Memory B cell (primary cell): ENCODE measurements at regions not wholly inside any gene's neighbourhood (a gene's known extent, or its start where the extent isn't known, plus 50 kb on each side); places are given as distances from the start of the nearest gene placed in this dataset.
"Not testable (repeated sequence)": the region's sequence is repeated elsewhere in the genome, so short reads cannot be mapped to it uniquely, and the experiment has no call there.

Experiments
- ATAC-seq: fragments of 150-1000 bp; cut with Tn5 transposase; 2 replicates; pipeline ENCODE4 v1.10.0; 2021; ENCODE audit warnings: low read depth, mild to moderate bottlenecking, moderate library complexity
- DNase-seq, 2 donors: peaks; one replicate each; pipeline ENCODE4 v3.0.0; 2022; ENCODE audit warnings: low spot score in 2 of 2
- H3K27ac Mint-ChIP-seq: one replicate; pipeline ENCODE4 v1.8.0; 2022; ENCODE audit warnings: mild to moderate bottlenecking, moderate library complexity, mixed read lengths
- H3K27me3 Mint-ChIP-seq: one replicate; pipeline ENCODE4 v1.8.0; 2022; ENCODE audit warnings: mixed read lengths
- H3K36me3 Mint-ChIP-seq: one replicate; pipeline ENCODE4 v1.8.0; 2022; ENCODE audit warnings: mild to moderate bottlenecking, mixed read lengths
- H3K4me1 Mint-ChIP-seq: one replicate; pipeline ENCODE4 v1.8.0; 2022; ENCODE audit warnings: mixed read lengths
- H3K4me3 Mint-ChIP-seq: one replicate; pipeline ENCODE4 v1.8.0; 2022; ENCODE audit warnings: mild to moderate bottlenecking, moderate library complexity, mixed read lengths
- H3K9me3 Mint-ChIP-seq: one replicate; pipeline ENCODE4 v1.8.0; 2022; ENCODE audit warnings: mixed read lengths

DNA sequence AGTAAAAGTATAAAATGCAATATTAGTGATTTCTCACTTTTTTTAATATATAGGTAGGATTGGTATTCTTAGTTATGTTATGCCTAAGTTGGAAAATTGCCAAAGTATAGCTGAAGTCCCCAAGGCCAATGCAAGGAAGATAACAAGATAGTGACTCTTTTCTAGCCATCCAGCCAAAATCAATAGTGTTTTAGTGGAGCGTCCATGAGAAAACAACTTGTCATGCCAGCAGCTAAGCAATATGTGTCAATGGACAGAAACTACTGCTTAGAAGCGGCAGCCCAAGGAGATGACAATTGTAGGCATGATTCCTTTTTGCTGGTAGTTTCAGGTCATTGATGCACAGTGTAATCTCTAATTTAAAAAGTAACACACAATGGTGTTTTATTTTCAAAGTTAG is 1444.6 kb downstream of the SUCLG1 start:
- no peaks in the 10 kb centered on the region for H3K36me3 Mint-ChIP-seq
- H3K27ac Mint-ChIP-seq, result no peak overlapping the region
- H3K4me3 Mint-ChIP-seq, result no peak overlapping the region
- H3K9me3 Mint-ChIP-seq, result peaks cover 4% of the 10 kb centered on the region
- no peak for ATAC-seq
- no peaks in the 10 kb centered on the region for H3K27me3 Mint-ChIP-seq
- DNase-seq, result no peak
- H3K4me1 Mint-ChIP-seq, result no peaks in the 10 kb centered on the region

DNA sequence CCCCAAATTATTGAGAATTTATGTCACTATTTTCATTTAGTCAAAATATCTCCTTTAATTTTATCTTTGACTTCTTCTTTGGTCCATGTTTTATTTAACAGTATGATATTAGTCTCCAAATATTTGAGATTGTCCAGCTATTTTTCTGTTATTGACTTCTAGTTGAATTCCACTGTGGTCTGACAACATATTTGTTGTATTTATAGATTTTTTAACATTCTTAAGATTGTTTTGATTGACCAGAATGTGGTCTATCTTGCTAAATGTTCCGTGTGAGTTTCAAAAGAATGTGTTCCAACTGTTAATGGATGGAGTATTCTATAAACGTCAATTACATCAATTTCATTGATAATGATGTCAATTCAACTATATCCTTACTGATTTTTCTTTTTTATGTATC is 1452.1 kb downstream of the SUCLG1 start:
- H3K36me3 Mint-ChIP-seq, result no peaks in the 10 kb centered on the region

DNA sequence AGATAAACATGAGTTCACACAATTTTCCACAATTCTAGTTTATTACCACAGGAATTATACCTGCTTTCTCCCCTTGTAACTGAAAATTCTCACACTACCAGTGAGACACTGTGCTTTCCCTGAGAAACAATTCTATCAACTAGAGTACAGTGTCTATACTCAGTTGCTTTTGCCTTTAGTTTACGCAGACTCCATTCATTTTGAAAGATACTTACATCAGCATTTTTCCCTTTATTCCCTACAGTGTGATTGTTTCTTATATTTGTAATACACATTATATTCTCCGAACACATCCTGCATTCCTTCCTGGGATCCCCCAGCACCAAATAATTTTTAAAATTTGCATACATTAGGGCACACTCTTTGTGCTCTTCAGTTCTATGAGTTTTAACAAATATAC is 1455.5 kb downstream of the SUCLG1 start:
- Mint-ChIP-seq H3K27ac (no peak overlapping the region), H3K4me3 (no peak overlapping the region), H3K27me3 (no peaks in the 10 kb centered on the region), H3K9me3 (peaks cover 6% of the 10 kb centered on the region), H3K36me3 (no peaks in the 10 kb centered on the region), H3K4me1 (no peaks in the 10 kb centered on the region)
- DNase-seq (no peak), ATAC-seq (no peak)

More for the DNA sequence above, 1452.1 kb downstream of the SUCLG1 start:
- no peak overlapping the region for H3K27ac Mint-ChIP-seq
- DNase-seq, result no peak
- no peaks in the 10 kb centered on the region for H3K27me3 Mint-ChIP-seq
- H3K4me1 Mint-ChIP-seq, result no peaks in the 10 kb centered on the region
- ATAC-seq, result no peak
- H3K4me3 Mint-ChIP-seq, result no peak overlapping the region
- H3K9me3 Mint-ChIP-seq, result no peaks in the 10 kb centered on the region

DNA sequence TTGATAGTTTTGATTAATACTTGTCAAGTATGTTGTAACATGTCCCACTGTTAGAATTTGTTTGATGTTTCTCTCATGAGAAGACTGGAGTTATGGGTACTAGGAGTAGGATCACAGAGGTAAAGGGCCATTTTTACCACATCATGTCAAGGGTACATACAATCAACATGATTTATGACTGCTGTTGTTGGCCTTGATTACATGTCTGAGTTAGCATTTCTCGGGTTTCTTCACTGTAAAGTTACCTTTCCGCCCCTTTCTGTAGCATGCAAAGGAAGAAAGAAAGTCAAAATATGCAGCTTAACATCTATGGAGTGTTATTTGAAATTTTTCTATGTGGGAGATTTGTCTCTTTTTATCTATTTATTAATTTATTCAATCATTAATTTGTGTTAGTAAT is 1456.4 kb downstream of the SUCLG1 start:
- H3K27me3 Mint-ChIP-seq, result no peaks in the 10 kb centered on the region
- DNase-seq, result no peak
- no peaks in the 10 kb centered on the region for H3K4me1 Mint-ChIP-seq
- no peak overlapping the region for H3K27ac Mint-ChIP-seq
- no peak overlapping the region for H3K4me3 Mint-ChIP-seq
- ATAC-seq, result no peak
- no peaks in the 10 kb centered on the region for H3K36me3 Mint-ChIP-seq
- H3K9me3 Mint-ChIP-seq, result peaks cover 6% of the 10 kb centered on the region

DNA sequence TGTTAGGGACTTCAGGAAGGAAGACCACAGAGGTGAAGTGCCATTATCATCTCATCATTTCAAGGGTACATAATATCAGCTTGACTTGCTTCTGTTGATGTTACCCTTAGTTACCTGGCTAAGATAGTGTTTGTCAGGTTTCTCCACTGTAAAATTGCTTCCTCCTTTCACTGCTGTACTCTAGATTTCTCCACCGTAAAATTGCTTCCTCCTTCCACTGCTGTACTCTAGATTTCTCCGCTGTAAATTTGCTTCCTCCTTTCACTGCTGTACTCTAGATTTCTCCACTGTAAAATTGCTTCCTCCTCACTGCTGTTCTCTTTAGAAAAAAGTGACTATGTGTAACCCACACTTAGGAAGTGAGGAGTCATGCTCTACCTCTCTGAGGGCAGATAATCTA is 1460.3 kb downstream of the SUCLG1 start:
- no peak for DNase-seq
- ATAC-seq, result no peak
- H3K27ac Mint-ChIP-seq, result no peak overlapping the region
- H3K4me3 Mint-ChIP-seq, result no peak overlapping the region
- no peaks in the 10 kb centered on the region for H3K36me3 Mint-ChIP-seq
- H3K27me3 Mint-ChIP-seq, result no peaks in the 10 kb centered on the region
- H3K9me3 Mint-ChIP-seq, result peaks cover 6% of the 10 kb centered on the region
- no peaks in the 10 kb centered on the region for H3K4me1 Mint-ChIP-seq

DNA sequence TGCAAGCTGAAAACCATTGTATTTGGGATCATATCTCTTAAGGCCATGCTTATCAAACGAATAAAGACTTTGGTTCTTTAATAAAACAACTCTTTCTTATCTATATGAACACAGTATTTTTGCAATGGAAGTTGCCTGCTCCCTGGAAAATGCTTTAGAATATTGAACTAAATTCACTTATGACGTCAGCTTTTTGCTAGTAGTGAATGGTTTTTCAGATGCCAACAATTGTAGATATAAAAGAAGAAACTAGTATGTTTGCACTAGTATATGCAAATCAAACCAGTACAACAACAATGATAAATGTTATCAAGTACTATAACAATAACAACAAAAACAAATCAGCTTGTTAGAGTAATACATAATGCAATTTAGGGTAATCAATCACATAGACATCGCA is 1462.9 kb downstream of the SUCLG1 start:
- H3K4me1 Mint-ChIP-seq, result no peaks in the 10 kb centered on the region
- no peak overlapping the region for H3K27ac Mint-ChIP-seq
- DNase-seq, result no peak
- peaks cover 8% of the 10 kb centered on the region for H3K9me3 Mint-ChIP-seq
- H3K36me3 Mint-ChIP-seq, result no peaks in the 10 kb centered on the region
- H3K27me3 Mint-ChIP-seq, result no peaks in the 10 kb centered on the region
- no peak for ATAC-seq
- H3K4me3 Mint-ChIP-seq, result no peak overlapping the region

DNA sequence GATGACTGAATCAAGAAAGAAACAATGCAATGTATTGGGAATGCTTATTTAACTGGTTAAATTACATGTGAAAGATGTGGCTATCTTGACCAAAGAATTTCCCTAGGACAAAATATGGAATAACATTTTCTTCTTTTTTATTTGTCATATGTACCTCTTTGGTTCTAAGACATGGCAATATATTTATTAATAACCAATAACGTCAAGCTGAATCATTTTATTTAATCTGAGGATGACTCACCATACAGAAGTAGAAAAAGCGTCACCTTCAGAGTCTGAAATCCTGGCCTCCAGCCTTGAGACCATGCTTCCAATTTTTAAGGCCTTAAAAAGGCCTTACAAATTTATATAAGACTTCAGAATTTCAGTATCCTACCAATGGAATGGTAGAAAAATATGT is 1464.9 kb downstream of the SUCLG1 start:
- Mint-ChIP-seq H3K27ac (no peak overlapping the region), H3K27me3 (no peaks in the 10 kb centered on the region), H3K4me1 (no peaks in the 10 kb centered on the region), H3K36me3 (no peaks in the 10 kb centered on the region), H3K9me3 (peaks cover 5% of the 10 kb centered on the region), H3K4me3 (no peak overlapping the region)
- DNase-seq, result no peak
- ATAC-seq, result no peak

DNA sequence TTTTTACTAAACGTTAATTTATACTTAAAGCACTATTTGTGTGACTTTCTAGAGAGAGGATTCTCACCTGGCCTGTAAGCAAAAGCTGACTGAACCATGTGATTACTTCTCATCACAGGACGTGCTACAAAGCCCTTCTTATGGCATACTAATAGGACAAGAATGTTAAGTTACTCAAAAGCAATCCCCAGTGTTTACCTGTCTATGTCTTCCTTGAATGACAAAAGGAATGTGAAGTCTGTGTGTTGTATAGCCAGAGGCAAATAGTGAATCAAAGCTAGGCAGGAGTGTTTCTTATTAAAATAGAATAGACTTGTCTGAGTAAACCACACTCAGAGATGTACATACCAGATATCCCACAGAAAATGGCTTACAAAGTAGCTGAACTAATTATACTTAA is 1465.5 kb downstream of the SUCLG1 start:
- ATAC-seq, result no peak
- peaks cover 3% of the 10 kb centered on the region for H3K9me3 Mint-ChIP-seq
- H3K27me3 Mint-ChIP-seq, result no peaks in the 10 kb centered on the region
- no peaks in the 10 kb centered on the region for H3K36me3 Mint-ChIP-seq
- H3K27ac Mint-ChIP-seq, result no peak overlapping the region
- no peak for DNase-seq
- H3K4me1 Mint-ChIP-seq, result no peaks in the 10 kb centered on the region
- no peak overlapping the region for H3K4me3 Mint-ChIP-seq

DNA sequence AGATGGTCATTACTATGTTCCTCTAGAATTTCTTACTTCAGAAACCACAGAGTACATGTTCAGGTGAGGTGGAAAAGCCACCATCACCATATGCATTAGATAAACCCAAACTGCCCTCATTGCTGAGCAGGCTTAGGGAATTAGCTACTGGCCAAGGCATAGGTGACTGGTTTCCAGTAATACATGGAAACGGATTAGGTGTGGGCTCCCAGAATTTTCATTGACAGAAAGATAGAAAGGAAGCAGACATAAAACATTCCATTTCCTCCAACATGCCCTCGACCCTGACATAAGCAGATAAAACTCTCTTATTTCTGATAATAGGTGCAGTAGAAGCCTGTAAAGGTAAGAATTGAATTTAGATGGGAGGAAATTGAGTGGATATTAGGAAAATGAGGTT is 1466.1 kb downstream of the SUCLG1 start:
- no peak for DNase-seq
- Mint-ChIP-seq H3K27ac (no peak overlapping the region), H3K9me3 (peaks cover 3% of the 10 kb centered on the region), H3K36me3 (no peaks in the 10 kb centered on the region), H3K4me1 (no peaks in the 10 kb centered on the region), H3K4me3 (no peak overlapping the region), H3K27me3 (no peaks in the 10 kb centered on the region)
- no peak for ATAC-seq

DNA sequence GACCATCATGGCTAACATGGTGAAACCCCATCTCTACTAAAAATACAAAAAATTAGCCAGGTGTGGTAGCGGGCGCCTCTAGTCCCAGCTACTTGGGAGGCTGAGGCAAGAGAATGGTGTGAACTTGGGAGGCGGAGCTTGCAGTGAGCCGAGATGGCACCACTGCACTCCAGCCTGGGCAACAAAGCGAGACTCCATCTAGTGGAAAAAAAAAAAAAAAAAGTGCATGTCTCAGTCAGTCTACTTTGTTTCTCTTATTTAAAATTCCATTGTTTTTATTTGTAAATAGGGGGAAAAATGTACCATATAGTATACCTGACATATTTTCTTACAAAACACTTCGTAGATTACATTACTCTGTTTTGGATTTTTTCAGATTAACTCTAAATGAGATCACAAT is 1471.4 kb downstream of the SUCLG1 start:
- not testable (repeated sequence) for H3K27ac Mint-ChIP-seq

DNA sequence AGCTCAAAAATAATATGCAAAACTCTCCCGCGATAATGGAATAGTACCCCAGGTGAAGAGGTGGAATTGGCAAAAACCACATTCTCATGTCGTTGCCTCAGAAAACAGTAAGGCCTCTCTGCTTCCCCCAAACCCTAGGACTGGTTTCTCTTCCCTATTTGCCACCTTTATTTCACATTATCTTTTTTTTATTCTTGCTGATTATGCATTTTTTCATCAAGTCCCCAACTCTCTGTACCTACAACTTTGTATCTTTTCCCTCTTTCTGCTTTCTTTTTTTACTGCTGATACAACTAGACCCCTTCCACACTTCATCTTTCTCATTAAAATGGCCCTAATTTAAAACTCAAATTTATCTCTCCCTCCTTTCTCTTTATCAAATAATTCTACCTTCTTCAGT is 1472.2 kb downstream of the SUCLG1 start:
- no peak overlapping the region for H3K4me3 Mint-ChIP-seq
- no peak for DNase-seq
- H3K27ac Mint-ChIP-seq, result no peak overlapping the region
- no peaks in the 10 kb centered on the region for H3K4me1 Mint-ChIP-seq
- no peak for ATAC-seq
- H3K27me3 Mint-ChIP-seq, result no peaks in the 10 kb centered on the region
- H3K36me3 Mint-ChIP-seq, result no peaks in the 10 kb centered on the region
- H3K9me3 Mint-ChIP-seq, result peaks cover 5% of the 10 kb centered on the region

More for the DNA sequence above, 1471.4 kb downstream of the SUCLG1 start:
- H3K4me1 Mint-ChIP-seq, DNase-seq, H3K9me3 Mint-ChIP-seq, ATAC-seq, H3K36me3 Mint-ChIP-seq, H3K4me3 Mint-ChIP-seq, H3K27me3 Mint-ChIP-seq: not testable (repeated sequence)

DNA sequence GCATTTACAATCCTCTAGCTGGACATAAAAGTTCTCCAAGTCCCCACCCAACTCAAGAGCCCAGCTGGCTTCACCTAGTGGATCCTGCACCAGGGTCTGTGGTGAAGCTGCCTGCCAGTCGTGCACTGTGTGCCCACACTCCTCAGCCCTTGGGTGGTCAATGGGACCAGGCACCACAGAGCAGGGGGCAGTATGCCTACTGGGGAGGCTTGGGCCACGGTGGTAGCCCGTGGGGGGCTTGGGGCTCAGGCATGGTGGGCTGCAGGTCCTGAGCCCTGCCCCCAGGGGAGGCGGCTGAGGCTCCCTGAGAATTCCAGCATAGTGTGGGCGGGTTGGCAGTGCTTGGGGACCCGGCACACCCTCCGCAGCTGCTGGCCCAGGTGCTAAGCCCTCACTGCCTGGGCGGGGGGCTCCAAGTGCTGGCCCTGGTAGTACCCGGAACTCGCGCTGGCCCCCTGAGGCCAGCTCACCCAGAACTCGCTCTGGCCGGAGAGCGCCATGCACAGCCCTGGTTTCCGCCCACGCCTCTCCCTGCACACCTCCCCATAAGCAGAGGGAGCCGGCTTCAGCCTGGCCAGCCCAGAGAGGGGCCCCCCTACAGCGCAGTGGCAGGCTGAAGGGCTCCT is 1473.4 kb downstream of the SUCLG1 start:
- H3K4me3 Mint-ChIP-seq, result no peak overlapping the region
- H3K27me3 Mint-ChIP-seq, result no peaks in the 10 kb centered on the region
- peaks cover 5% of the 10 kb centered on the region for H3K9me3 Mint-ChIP-seq
- H3K4me1 Mint-ChIP-seq, result no peaks in the 10 kb centered on the region
- H3K36me3 Mint-ChIP-seq, result no peaks in the 10 kb centered on the region
- DNase-seq (no peak), ATAC-seq (no peak)
- H3K27ac Mint-ChIP-seq, result no peak overlapping the region

DNA sequence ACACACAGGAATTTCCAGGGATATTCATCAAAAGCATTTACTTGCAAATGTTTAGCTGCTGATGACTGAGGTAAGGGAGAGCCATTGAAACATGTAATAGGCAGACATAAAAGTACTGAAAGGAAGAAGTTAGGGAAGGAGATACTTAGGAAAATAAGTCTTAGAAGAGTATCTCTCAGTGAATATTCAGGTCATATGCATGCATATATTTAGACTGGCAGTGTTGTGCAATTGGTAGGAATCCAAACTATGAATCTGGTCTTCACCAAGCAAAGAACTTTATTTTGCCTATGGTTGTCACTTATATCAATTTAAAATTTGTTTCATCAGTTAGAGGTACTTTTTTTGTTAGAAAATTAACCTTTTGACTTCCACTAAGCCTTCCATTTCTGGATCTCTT is 1490.7 kb downstream of the SUCLG1 start:
- ATAC-seq, result no peak
- Mint-ChIP-seq H3K4me1 (no peaks in the 10 kb centered on the region), H3K27me3 (no peaks in the 10 kb centered on the region), H3K36me3 (no peaks in the 10 kb centered on the region), H3K4me3 (no peak overlapping the region), H3K9me3 (peaks cover 8% of the 10 kb centered on the region), H3K27ac (no peak overlapping the region)
- no peak for DNase-seq

DNA sequence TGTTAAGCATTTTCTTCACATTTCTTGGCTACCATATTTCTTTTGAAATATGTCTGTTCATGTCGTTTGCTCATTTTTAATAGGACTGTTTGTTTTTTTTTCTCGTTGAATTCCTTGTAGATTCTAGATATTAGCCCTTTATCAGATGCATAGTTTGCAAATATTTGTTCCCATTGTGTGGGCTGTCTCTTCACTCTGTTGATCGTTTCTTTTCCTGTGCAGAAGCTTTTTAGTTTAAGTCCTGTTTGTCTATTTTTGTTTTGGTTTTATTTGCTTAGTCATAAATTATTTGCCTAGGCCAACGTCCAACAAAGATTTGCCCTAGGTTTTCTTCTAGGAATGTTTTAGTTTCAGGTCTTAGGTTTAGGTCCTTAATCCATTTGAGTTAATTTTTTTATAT is 1494.7 kb downstream of the SUCLG1 start:
- H3K27me3 Mint-ChIP-seq, result no peaks in the 10 kb centered on the region
- H3K4me3 Mint-ChIP-seq, result no peak overlapping the region
- H3K9me3 Mint-ChIP-seq, result peaks cover 8% of the 10 kb centered on the region
- no peaks in the 10 kb centered on the region for H3K36me3 Mint-ChIP-seq
- ATAC-seq, result no peak
- DNase-seq, result no peak
- H3K27ac Mint-ChIP-seq, result no peak overlapping the region
- no peaks in the 10 kb centered on the region for H3K4me1 Mint-ChIP-seq

DNA sequence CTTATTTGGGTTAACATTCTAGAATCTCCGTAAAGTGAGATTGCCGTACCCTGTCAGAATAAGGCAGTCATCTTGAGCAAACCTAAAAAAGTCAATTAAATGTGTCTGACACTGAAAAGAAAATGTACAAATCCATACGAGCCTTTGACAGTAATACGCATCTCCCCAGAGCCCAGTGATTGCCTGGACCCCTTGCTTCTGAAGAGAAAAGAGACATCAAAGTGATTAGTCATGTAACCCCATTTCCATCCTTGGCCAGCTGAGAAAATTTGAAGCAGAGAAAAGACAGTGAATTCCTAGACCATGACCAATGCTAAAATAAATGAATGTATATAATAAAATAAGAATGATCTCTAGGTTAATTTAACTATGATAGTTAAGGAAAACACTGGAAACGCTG is 1499.4 kb downstream of the SUCLG1 start:
- Mint-ChIP-seq H3K27me3 (no peaks in the 10 kb centered on the region), H3K4me3 (no peak overlapping the region), H3K4me1 (no peaks in the 10 kb centered on the region), H3K27ac (no peak overlapping the region), H3K36me3 (no peaks in the 10 kb centered on the region), H3K9me3 (peaks cover 6% of the 10 kb centered on the region)
- DNase-seq (no peak), ATAC-seq (no peak)
